GM19099 (cell line): ENCODE measurements at regions not wholly inside any gene's neighbourhood (a gene's known extent, or its start where the extent isn't known, plus 50 kb on each side); places are given as distances from the start of the nearest gene placed in this dataset.

Experiments
- POLR2A ChIP-seq: IDR thresholded peaks from 3 replicates; pipeline ENCODE4 v1.6.1; 2011; ENCODE audit warnings: low read depth; ENCODE audit not compliant: insufficient read length; ENCODE audit errors: extremely low read depth

DNA sequence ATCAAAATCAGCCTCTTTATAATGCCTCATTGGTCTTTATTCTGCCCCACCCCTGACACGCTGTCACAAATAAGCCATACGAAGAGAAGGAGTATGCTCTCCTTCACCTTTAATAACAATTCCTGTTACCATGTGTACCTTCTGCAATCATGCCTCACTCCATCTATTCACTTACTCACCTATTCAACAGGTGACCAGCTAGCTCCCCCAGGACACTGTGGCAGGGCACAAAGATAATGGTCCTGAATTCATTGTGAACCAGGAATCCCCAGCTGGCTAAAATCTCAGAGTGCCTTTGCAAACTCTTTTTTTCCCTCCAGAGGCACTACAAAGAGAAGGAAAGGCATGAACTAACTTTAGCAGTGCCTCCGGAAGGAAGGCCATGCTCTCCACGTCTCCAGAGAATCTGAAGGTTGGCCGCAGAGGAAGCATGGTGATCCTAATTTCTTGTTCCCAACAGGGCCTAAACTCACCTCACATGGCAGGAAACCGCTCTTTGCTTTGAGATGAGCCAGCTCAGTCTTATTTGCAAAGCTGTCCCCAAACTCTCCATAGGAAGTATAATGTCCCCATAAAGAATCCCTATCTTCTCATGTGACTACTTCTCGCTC is 590.3 kb downstream of the BUD13 start:
- no peak for TF ChIP-seq POLR2A

DNA sequence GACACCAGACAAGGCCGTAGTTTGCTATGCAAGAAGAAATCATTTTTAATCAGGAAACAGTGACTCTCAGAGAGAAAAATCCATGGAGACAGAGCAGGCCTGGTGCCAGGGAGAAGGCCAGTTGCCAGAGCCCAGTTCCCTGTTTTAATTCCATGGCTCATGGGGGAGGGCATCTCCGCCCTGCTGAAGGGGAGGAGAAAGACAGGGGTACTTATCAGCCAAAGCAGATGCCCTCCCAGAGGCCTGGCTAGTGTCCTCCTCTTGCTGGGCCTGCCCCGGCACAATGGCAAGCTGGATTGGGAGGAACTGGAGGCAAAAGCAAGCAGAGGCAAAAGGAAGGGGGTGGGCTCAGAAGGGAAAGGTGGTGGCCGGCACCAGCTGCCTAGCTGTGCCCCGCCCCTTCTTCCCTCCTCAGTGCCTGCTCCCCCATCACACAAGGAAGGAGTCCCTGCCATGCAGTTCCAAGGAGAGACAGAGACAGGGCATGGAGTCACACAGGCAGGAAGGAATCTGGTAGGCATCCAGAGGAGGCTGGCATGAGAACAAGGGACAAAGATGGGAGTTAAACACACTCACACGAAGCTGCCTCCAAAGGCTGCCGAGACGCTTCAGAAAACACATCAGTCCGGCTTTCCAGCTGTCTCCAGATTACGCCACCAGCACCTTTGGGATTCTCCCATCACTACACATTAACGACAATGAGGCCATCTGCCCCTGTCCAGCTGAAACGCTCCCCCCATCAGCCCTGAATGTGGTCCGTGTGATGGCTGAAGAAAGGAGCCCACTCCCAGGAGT is 591.8 kb downstream of the BUD13 start:
- no peak for TF ChIP-seq POLR2A

DNA sequence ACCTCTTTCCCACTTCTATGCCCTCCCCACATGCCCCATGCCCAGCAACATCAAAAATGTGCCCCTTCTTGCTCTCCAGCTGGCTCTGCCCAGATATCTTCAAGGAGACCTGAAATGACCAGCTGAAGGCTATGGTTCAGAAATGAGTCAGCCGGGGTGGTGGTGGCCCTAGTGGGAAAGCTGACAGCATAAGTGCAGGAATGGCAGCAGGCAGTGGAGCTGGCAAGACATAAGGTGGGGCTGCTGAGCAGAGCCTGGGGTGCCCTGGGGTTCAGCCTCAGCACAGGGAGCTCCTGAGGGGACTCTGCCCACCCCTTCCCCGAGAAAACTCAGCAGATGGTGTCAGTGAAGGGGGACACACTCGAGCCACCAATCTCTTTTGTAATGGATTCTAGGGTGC is 593.4 kb downstream of the BUD13 start:
- TF ChIP-seq POLR2A: no peak

DNA sequence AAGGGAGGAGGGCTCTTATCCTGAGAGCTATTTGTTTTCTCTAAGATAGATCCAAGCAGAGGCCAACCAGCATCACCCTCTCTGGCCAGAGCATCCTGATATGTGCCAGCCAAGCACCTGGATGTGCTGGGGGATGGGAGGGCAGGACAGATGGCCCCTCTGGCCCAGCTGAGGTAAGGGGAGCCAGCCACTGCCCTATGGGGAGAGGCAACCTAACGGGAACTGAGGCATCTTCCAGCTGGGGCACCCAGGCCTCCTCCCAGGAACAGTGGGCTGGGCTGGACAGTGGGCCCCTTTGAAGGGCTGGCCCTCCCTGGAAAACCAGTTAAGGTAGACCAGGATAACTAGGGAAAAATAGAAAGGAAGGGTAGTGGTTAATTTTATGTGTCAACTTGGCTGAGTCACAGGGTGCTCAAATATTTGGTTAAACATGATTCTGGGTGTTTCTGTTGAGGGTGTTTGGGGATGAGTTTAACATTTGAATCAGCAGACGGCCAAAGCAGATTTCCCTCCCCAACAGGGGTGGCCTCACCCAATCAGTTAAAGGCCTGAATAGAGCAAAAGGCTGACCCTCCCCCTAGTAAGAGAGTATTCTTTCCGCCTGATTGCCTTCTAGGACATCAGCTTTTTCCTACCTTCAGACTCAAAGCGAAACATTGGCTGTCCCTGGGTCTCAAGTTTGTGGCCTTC is 595.1 kb downstream of the BUD13 start:
- TF ChIP-seq POLR2A: no peak

DNA sequence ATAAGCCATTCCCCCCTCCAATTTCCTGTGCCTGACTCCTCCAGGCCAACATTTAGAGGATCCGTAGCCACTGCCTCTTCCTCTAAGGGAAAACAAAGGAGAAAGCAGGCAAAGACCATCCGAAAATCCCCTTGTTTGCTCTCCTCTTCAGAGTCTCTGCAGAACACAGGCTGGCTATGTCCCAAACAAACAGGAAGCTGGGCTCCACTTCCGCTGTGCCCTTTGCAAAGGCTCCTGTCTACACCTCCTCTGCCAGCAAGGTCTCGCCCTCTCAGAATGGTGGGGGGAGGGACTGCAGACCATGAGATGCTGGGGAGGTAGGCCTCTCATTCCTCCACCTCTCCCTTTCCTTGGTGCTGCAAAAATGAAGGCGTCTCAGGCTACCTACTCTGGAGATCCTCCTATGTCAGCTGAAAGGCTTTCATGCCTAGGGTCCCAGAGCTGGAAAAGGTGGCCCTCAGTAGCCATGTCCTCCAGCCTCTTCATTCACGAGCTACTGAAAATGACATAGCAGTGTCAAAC is 596.2 kb downstream of the BUD13 start:
- TF ChIP-seq POLR2A: no peak

DNA sequence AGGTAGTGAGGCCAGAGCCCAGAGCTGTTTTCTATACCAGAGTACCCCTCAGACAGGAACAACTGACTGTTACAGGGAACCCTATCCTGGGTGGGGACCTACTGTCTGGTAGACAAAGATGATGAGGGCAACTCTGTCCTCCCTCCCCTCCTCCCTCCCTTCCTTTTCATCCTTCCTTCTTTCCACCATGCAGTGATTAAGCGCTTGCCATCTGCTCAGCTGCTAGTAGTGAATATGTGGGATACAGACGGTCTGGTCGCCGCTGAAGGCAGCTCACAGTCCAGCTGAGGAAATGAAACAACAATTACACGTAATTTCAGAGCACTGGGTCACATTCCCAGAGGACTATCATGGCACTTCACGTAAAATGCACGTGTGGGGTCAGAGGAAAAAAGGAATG is 597.1 kb downstream of the BUD13 start:
- TF ChIP-seq POLR2A: no peak

DNA sequence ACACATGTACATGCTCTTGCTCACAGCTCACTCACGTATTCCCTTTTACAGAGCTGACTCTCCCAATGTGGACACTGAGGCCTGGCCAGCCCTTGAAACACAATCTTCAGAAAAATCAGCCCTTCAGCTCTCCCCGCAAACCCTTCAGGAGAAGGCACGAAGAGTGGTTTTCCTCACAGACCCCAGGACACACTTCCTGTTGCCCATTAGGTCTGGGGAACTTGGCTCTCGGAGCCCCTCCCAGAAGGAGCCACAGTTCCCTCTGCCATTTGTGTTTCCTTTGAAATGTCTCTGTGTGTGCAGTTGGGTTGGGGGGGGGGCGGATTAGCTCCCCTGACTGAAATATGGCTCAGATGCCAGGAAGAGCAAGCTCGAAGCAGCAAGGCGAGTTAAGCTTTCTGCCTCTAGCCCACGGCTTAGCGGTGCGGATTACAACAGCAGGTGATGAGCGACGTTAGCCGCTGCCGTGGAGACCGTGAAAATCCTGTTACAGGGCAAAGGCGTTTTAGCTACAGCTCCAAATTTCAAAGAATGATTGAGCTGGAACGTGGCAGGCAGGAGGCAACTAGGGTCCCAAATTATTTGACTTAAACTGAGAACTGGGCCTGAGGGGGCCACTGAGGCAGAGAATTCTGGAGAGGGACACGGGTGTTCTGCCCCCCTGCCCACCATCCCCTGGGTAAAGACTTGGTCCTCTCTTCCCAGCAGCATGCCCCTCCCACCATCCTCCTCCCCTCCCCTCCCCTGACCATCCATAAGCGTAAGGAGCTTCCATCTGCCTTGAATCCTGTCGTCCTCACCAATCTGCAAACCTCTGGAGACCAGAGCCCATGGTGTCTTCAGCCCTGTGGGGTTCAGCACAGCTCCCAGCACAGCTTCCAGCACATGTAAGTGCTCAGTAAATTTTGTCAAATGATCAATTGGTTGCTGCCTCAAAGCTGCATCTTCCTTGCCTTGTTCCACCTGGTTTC is 598.6 kb downstream of the BUD13 start:
- TF ChIP-seq POLR2A: no peak

DNA sequence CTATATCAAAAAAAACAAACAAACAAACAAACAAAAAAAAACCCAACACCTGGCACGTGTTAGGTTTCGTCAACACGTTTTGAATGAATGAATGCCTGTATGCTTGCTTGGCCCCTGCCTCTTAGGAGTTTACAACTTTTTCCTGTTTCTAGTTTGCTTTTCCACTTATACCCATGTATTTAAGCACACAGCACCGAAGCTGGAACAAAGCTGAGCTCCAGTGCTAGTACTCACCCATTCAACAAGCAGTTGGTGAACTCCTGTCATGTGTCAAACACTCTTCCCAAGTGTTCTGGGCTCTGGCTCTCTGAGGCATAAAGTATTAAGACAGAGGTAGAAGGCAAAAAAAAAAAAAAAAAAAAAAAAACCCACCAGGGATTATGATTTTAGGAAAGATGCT is 599.3 kb downstream of the BUD13 start:
- TF ChIP-seq POLR2A: no peak

GRCh38 chr11:116172851-116173250 is 599.9 kb downstream of the BUD13 start:
- no peak for TF ChIP-seq POLR2A

GRCh38 chr11:116172156-116172555 is 600.6 kb downstream of the BUD13 start:
- TF ChIP-seq POLR2A: no peak

DNA sequence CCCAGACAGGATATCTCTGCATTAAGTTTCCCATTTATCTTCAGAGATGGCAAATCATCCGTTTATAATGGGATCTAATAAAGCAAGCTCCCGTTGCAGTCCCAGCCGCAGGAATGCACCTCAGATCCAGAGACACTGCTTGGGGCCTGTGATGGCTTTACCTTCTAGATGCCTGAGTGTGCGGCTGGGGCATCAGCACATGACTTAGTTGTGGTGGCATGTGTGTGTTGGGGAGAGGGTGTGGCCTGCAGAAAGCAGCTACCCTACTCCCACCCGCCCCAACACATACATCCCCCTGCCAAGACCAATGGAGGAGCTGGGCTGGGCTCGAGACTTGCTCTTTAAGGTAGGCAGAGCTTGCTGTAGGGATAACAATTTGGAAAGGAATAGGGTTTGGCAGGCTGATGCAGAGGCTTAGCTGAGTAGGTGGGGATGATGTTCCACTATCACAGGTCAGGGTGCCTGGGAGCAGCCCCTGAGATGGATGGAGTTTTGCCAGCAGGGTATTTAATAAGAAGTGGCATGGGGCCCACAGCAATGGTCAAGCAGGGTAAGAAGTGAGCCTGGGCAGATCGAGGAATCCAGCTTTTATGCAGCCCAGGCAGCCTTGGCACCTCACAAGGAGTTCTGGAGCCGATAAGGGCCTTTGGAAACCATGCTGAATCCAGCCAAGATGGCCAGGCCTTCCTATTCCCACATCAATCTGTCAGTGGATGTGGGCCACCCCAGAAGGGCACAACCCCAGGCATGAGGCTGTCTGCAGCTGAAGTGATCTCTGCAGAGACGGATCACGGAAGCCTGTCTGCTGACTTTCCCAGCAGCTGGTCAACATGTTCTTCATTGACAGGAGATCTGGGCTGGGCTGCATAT is 601.3 kb downstream of the BUD13 start:
- TF ChIP-seq POLR2A: no peak

DNA sequence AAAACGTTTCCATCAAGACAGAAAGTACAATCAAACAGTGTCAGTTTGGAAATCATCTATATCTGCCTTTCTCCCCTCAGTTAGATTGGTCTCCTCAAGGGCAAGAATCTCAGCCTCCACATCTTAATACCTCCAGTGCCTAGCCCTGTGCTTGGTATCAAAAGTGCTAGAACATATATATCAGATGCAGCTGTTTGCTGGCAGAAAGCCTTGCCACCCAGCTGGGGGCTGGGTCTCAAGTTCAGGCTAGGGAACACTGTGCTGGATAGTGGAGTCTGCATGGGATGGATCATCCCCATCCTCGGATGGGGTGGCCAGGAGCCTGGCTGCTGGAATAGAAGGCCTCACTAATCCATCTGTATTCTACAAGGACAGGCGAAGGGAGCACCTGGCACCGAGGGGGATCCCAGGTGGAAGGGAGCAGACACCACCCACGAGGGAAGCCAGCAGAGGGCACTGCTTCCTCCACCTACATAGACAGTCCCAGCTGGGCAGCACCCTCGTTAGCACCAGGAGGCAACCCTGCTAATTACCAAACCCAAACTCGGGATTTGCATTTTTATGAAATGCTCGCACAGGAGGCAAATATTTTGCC is 602.2 kb downstream of the BUD13 start:
- no peak for TF ChIP-seq POLR2A

- TF ChIP-seq POLR2A: no peak
Measured at GRCh38 chr11:116169776-116170175, 603.0 kb downstream of the BUD13 start.
